Choroid plexus epithelial cell (primary cell): ENCODE measurements at regions not wholly inside any gene's neighbourhood (a gene's known extent, or its start where the extent isn't known, plus 50 kb on each side); places are given as distances from the start of the nearest gene placed in this dataset.
A peak's percentile ranks its signal among the peaks of the same experiment; 100 is the strongest.

ENCODE experiments used
- DNase-seq: peaks from one replicate; pipeline ENCODE4 v3.0.0-alpha.2; 2010; ENCODE audit warnings: low read depth
- H3K4me3 ChIP-seq: 2 replicates; pipeline ENCODE4 v1.5.1; 2011; ENCODE audit warnings: low read depth, mild to moderate bottlenecking, control low read depth, low read length, moderate library complexity
- TF ChIP-seq, protein P1 (sequence below): conservative IDR thresholded peaks from 2 replicates; pipeline ENCODE4 v1.5.1; 2011; ENCODE audit warnings: low read depth, mild to moderate bottlenecking, control low read depth, inconsistent platforms, low read length, moderate library complexity

DNA sequence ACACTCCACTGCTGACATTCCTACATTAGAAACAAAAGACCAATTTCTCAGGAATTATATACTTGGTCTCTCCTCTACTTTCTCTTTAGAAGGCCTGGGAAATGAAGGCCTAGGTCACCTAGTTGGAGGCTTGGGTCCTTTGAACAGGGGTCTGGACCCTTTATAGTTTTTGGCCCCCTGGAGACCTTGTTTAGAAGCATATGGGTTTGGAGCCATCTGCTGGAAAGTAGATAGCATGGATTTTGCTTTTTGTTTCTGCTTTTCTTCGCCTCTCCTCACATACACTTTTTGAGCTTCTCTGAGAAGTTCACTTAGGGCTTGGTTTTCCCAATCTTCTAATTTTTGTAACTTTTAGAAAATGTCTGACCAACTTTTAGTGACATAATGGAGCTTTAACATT lies 67.1 kb upstream of the CDK20 start:
- TF ChIP-seq, protein P1, sequence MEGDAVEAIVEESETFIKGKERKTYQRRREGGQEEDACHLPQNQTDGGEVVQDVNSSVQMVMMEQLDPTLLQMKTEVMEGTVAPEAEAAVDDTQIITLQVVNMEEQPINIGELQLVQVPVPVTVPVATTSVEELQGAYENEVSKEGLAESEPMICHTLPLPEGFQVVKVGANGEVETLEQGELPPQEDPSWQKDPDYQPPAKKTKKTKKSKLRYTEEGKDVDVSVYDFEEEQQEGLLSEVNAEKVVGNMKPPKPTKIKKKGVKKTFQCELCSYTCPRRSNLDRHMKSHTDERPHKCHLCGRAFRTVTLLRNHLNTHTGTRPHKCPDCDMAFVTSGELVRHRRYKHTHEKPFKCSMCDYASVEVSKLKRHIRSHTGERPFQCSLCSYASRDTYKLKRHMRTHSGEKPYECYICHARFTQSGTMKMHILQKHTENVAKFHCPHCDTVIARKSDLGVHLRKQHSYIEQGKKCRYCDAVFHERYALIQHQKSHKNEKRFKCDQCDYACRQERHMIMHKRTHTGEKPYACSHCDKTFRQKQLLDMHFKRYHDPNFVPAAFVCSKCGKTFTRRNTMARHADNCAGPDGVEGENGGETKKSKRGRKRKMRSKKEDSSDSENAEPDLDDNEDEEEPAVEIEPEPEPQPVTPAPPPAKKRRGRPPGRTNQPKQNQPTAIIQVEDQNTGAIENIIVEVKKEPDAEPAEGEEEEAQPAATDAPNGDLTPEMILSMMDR: peak; percentile 79
- peak; percentile 64 for DNase-seq
- no peak overlapping the region for H3K4me3 ChIP-seq

DNA sequence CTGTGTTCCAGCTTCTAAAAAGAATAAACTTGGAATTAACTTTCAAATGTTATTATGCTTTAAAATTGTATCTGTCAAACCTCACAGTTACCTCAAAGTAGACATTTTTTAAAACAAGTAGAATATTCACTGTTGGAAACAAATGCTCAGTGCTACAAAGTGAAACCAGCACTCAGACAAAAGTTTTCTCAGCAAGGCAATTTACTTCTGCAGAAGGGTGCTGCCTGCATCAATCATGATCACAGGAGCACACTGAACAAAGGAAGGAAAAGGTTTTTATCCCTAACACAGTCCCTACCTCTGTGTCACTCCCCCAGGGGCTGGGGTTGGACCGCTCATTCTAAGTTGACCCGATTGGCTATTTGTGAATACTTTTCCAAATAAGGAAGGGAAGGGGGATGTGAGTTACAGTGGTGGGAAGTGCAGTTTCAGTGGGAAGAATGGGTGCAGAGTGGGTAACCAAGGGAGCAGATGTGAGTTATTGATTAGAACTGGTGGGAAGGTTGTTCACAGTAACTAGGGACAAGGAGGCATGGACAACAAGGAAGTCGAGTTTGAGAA lies 63.0 kb upstream of the CDK20 start:
- TF ChIP-seq, protein P1: no peak
- no peak overlapping the region for H3K4me3 ChIP-seq
- DNase-seq: no peak

GRCh38 chr9:88034964-88035363 lies 60.6 kb upstream of the CDK20 start:
- no peak for DNase-seq
- no peak overlapping the region for H3K4me3 ChIP-seq
- TF ChIP-seq, protein P1: no peak

DNA sequence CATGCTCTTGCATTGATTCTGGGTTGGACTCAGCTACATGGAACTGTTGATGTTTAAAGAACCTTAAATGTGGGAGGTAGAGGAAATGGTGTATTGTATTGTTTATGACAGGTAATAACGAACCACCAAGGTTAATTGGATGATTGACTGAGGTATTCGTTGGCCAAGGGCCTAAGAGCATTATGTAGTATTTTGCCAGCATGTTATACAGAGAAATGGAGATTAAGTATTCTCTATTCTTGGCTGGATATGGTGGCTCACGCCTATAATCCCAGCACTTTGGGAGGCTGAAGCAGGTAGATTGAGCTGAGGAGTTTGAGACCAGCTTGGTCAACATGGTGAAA lies 59.0 kb upstream of the CDK20 start:
- no peak for DNase-seq
- TF ChIP-seq, protein P1: no peak
- H3K4me3 ChIP-seq: no peak overlapping the region

- TF ChIP-seq, protein P1: no peak
- DNase-seq: no peak
- H3K4me3 ChIP-seq: no peak overlapping the region
Measured at GRCh38 chr9:88028338-88028737, 54.0 kb upstream of the CDK20 start.

DNA sequence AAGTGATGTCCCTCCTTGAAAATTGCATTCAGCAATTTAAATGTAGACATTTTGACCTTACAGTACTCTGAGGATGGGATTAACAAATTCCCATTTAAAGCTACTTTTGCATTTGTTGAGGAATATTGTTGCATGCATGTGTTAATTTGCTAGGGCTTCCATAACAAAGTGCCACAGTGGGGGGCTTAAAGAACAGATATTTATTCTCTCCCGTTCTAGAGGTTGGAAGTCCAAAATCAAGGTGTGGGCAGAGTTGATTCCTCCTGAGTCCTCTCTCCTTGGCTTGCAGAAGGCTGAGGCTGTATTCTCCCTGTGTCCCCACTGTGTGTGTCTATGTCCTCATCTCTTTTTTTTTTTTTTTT lies 51.8 kb upstream of the CDK20 start:
- TF ChIP-seq, protein P1: no peak
- H3K4me3 ChIP-seq: no peak overlapping the region
- no peak for DNase-seq

GRCh38 chr9:88025411-88026117 lies 51.2 kb upstream of the CDK20 start:
- TF ChIP-seq, protein P1: no peak
- DNase-seq: no peak
- no peak overlapping the region for H3K4me3 ChIP-seq
